ENCODE measurements at regions not wholly inside any gene's neighbourhood (a gene's known extent, or its start where the extent isn't known, plus 50 kb on each side); places are given as distances from the start of the nearest gene placed in this dataset.
"Not testable (repeated sequence)": the region's sequence is repeated elsewhere in the genome, so short reads cannot be mapped to it uniquely, and the experiment has no call there.

GRCh38 chr10:125407557-125407956, 247.2 kb upstream of the CTBP2 start:
- Histone ChIP-seq H3K27ac (ENCODE audit: low read depth, low read length, severe bottlenecking) (no peak overlapping the region), H3K4me3 (ENCODE audit: extremely low read depth, insufficient read depth, low read length, poor library complexity, severe bottlenecking) (no peak overlapping the region), H3K4me1 (ENCODE audit: control insufficient read depth, insufficient read depth, low read length, poor library complexity, severe bottlenecking) (no peaks in the 10 kb centered on the region), H3K36me3 (ENCODE audit: control insufficient read depth, insufficient read depth, low read length) (no peaks in the 10 kb centered on the region), H3K9me3 (ENCODE audit: control insufficient read depth, low read length) (no peaks in the 10 kb centered on the region)
- WGBS, 2 experiments (ENCODE audit: insufficient coverage in 2 of 2) = 86 to 100% methylated on average over 1 of the region's 1 CpG

- no peaks in the 10 kb centered on the region for H3K36me3 ChIP-seq (ENCODE audit: control insufficient read depth, insufficient read depth, low read length)
- no peak overlapping the region for H3K4me3 ChIP-seq (ENCODE audit: extremely low read depth, insufficient read depth, low read length, poor library complexity, severe bottlenecking)
- no peak overlapping the region for H3K27ac ChIP-seq (ENCODE audit: low read depth, low read length, severe bottlenecking)
- WGBS, 2 experiments (ENCODE audit: insufficient coverage in 2 of 2) = 66 to 86% methylated on average over 3 of the region's 3 CpGs
- H3K4me1 ChIP-seq (ENCODE audit: control insufficient read depth, insufficient read depth, low read length, poor library complexity, severe bottlenecking) = no peaks in the 10 kb centered on the region
- H3K9me3 ChIP-seq (ENCODE audit: control insufficient read depth, low read length) = no peaks in the 10 kb centered on the region
Measured at GRCh38 chr10:125407000-125407502, 246.7 kb upstream of the CTBP2 start.

- H3K9me3 ChIP-seq (ENCODE audit: control insufficient read depth, low read length); H3K27ac ChIP-seq (ENCODE audit: low read depth, low read length, severe bottlenecking); H3K4me1 ChIP-seq (ENCODE audit: control insufficient read depth, insufficient read depth, low read length, poor library complexity, severe bottlenecking); H3K4me3 ChIP-seq (ENCODE audit: extremely low read depth, insufficient read depth, low read length, poor library complexity, severe bottlenecking); H3K36me3 ChIP-seq (ENCODE audit: control insufficient read depth, insufficient read depth, low read length): not testable (repeated sequence)
Measured at GRCh38 chr10:125404902-125405301, 244.5 kb upstream of the CTBP2 start.

- no peaks in the 10 kb centered on the region for H3K4me1 ChIP-seq (ENCODE audit: control insufficient read depth, insufficient read depth, low read length, poor library complexity, severe bottlenecking)
- no peak overlapping the region for H3K4me3 ChIP-seq (ENCODE audit: extremely low read depth, insufficient read depth, low read length, poor library complexity, severe bottlenecking)
- no peaks in the 10 kb centered on the region for H3K36me3 ChIP-seq (ENCODE audit: control insufficient read depth, insufficient read depth, low read length)
- no peaks in the 10 kb centered on the region for H3K9me3 ChIP-seq (ENCODE audit: control insufficient read depth, low read length)
- H3K27ac ChIP-seq (ENCODE audit: low read depth, low read length, severe bottlenecking) = no peak overlapping the region
- 100% methylated on average over 2 of the region's 2 CpGs; no CpG with 5 or more reads in 1 of the 2 experiments for WGBS, 2 experiments (ENCODE audit: insufficient coverage in 2 of 2)
Measured at GRCh38 chr10:125401462-125401861, 241.1 kb upstream of the CTBP2 start.

DNA sequence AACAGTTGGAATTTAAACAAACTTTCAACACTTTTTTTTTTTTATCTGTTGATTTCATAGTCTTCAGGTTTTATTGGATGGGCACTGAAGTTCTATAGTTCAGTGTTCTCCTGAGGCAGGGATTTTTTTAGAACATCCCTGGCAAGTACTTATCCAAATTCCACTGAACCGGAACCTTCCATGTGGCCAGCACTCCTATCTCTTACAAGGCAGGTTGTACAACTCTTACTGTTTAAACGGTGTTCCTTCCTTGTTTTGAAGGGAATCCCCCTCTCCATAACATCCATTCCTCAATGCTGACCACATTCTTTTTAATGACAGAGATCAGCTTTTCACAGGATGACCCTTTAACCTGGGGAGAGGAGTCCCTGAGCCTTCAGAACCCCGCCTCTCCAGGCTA, 238.9 kb upstream of the CTBP2 start:
- Histone ChIP-seq H3K27ac (ENCODE audit: low read depth, low read length, severe bottlenecking) (no peak overlapping the region), H3K36me3 (ENCODE audit: control insufficient read depth, insufficient read depth, low read length) (no peaks in the 10 kb centered on the region), H3K4me1 (ENCODE audit: control insufficient read depth, insufficient read depth, low read length, poor library complexity, severe bottlenecking) (no peaks in the 10 kb centered on the region), H3K4me3 (ENCODE audit: extremely low read depth, insufficient read depth, low read length, poor library complexity, severe bottlenecking) (no peak overlapping the region), H3K9me3 (ENCODE audit: control insufficient read depth, low read length) (no peaks in the 10 kb centered on the region)
- WGBS, 2 experiments (ENCODE audit: insufficient coverage in 2 of 2) = 75 to 80% methylated on average over 2 of the region's 3 CpGs

- Histone ChIP-seq H3K27ac (ENCODE audit: low read depth, low read length, severe bottlenecking) (no peak overlapping the region), H3K4me3 (ENCODE audit: extremely low read depth, insufficient read depth, low read length, poor library complexity, severe bottlenecking) (no peak overlapping the region), H3K4me1 (ENCODE audit: control insufficient read depth, insufficient read depth, low read length, poor library complexity, severe bottlenecking) (no peaks in the 10 kb centered on the region), H3K36me3 (ENCODE audit: control insufficient read depth, insufficient read depth, low read length) (no peaks in the 10 kb centered on the region), H3K9me3 (ENCODE audit: control insufficient read depth, low read length) (no peaks in the 10 kb centered on the region)
- no CpG with 5 or more reads among the region's 3 CpGs for WGBS, 2 experiments (ENCODE audit: insufficient coverage in 2 of 2)
Measured at GRCh38 chr10:125398270-125398669, 237.9 kb upstream of the CTBP2 start.

GRCh38 chr10:125397608-125398007, 237.2 kb upstream of the CTBP2 start:
- Histone ChIP-seq H3K4me3 (ENCODE audit: extremely low read depth, insufficient read depth, low read length, poor library complexity, severe bottlenecking) (no peak overlapping the region), H3K36me3 (ENCODE audit: control insufficient read depth, insufficient read depth, low read length) (no peaks in the 10 kb centered on the region), H3K27ac (ENCODE audit: low read depth, low read length, severe bottlenecking) (no peak overlapping the region), H3K9me3 (ENCODE audit: control insufficient read depth, low read length) (no peaks in the 10 kb centered on the region), H3K4me1 (ENCODE audit: control insufficient read depth, insufficient read depth, low read length, poor library complexity, severe bottlenecking) (no peaks in the 10 kb centered on the region)
- WGBS, 2 experiments (ENCODE audit: insufficient coverage in 2 of 2) = 100% methylated on average over 2 of the region's 4 CpGs

- no peak overlapping the region for H3K27ac ChIP-seq (ENCODE audit: low read depth, low read length, severe bottlenecking)
- H3K36me3 ChIP-seq (ENCODE audit: control insufficient read depth, insufficient read depth, low read length) = no peaks in the 10 kb centered on the region
- no peak overlapping the region for H3K4me3 ChIP-seq (ENCODE audit: extremely low read depth, insufficient read depth, low read length, poor library complexity, severe bottlenecking)
- no peaks in the 10 kb centered on the region for H3K4me1 ChIP-seq (ENCODE audit: control insufficient read depth, insufficient read depth, low read length, poor library complexity, severe bottlenecking)
- no peaks in the 10 kb centered on the region for H3K9me3 ChIP-seq (ENCODE audit: control insufficient read depth, low read length)
Measured at GRCh38 chr10:125396676-125397075, 236.3 kb upstream of the CTBP2 start.

DNA sequence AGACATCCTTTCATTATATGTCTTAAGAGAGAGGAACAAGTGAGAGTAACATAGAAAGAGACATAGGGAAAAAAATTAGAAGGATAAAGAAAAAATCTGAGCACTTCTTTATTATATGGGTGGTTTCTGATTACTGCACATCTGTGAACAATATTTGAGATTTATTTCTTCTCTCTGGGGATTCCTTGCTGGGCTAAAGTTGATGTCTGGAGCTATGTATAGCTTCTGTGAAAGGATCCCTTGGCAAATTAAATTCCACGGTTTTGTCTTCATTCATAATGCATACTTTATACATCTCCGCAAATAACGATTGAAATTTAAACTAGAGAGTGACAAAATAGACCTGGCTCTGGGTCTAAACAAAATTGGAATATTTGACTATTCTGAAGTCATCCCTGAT, 232.2 kb upstream of the CTBP2 start:
- no CpG with 5 or more reads among the region's 3 CpGs for WGBS, 2 experiments (ENCODE audit: insufficient coverage in 2 of 2)
- peaks cover 4% of the 10 kb centered on the region for H3K9me3 ChIP-seq (ENCODE audit: control insufficient read depth, low read length)
- no peaks in the 10 kb centered on the region for H3K36me3 ChIP-seq (ENCODE audit: control insufficient read depth, insufficient read depth, low read length)
- H3K27ac ChIP-seq (ENCODE audit: low read depth, low read length, severe bottlenecking) = no peak overlapping the region
- H3K4me1 ChIP-seq (ENCODE audit: control insufficient read depth, insufficient read depth, low read length, poor library complexity, severe bottlenecking) = no peaks in the 10 kb centered on the region
- no peak overlapping the region for H3K4me3 ChIP-seq (ENCODE audit: extremely low read depth, insufficient read depth, low read length, poor library complexity, severe bottlenecking)

DNA sequence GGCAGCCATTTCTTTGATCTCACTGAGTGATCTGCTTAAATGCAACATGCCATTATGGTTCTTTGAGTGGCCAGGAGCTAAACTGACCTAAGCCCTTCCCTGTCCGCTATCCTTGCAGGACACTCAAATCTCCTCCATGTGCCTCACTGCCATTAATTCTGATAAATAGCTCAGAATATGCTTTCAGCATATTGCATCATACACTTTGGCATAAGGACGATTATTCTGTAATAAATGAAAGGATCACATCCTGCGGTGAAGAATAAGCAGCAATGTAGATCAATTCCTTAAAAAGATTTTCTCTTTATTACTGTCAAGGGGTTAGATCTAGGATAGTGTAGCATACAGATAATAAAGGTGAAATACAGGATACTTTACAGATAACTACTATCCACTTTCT, 231.8 kb upstream of the CTBP2 start:
- no peaks in the 10 kb centered on the region for H3K4me1 ChIP-seq (ENCODE audit: control insufficient read depth, insufficient read depth, low read length, poor library complexity, severe bottlenecking)
- H3K9me3 ChIP-seq (ENCODE audit: control insufficient read depth, low read length) = peaks cover 4% of the 10 kb centered on the region
- WGBS, 2 experiments (ENCODE audit: insufficient coverage in 2 of 2) = 89 to 100% methylated on average over 1 of the region's 3 CpGs
- H3K27ac ChIP-seq (ENCODE audit: low read depth, low read length, severe bottlenecking) = no peak overlapping the region
- no peaks in the 10 kb centered on the region for H3K36me3 ChIP-seq (ENCODE audit: control insufficient read depth, insufficient read depth, low read length)
- no peak overlapping the region for H3K4me3 ChIP-seq (ENCODE audit: extremely low read depth, insufficient read depth, low read length, poor library complexity, severe bottlenecking)

GRCh38 chr10:125389648-125390047, 229.3 kb upstream of the CTBP2 start:
- WGBS, 2 experiments (ENCODE audit: insufficient coverage in 2 of 2) = no CpG with 5 or more reads among the region's 1 CpG

GRCh38 chr10:125379592-125379991, 219.2 kb upstream of the CTBP2 start:
- Histone ChIP-seq H3K4me3 (ENCODE audit: extremely low read depth, insufficient read depth, low read length, poor library complexity, severe bottlenecking) (no peak overlapping the region), H3K27ac (ENCODE audit: low read depth, low read length, severe bottlenecking) (no peak overlapping the region), H3K36me3 (ENCODE audit: control insufficient read depth, insufficient read depth, low read length) (no peaks in the 10 kb centered on the region), H3K4me1 (ENCODE audit: control insufficient read depth, insufficient read depth, low read length, poor library complexity, severe bottlenecking) (no peaks in the 10 kb centered on the region), H3K9me3 (ENCODE audit: control insufficient read depth, low read length) (peaks cover 10% of the 10 kb centered on the region)
- 50 to 61% methylated on average over 2 to 3 of the region's 4 CpGs for WGBS, 2 experiments (ENCODE audit: insufficient coverage in 2 of 2)

More at GRCh38 chr10:125389648-125390047, 229.3 kb upstream of the CTBP2 start:
- no peaks in the 10 kb centered on the region for H3K36me3 ChIP-seq (ENCODE audit: control insufficient read depth, insufficient read depth, low read length)
- H3K9me3 ChIP-seq (ENCODE audit: control insufficient read depth, low read length) = peaks cover 4% of the 10 kb centered on the region
- H3K4me3 ChIP-seq (ENCODE audit: extremely low read depth, insufficient read depth, low read length, poor library complexity, severe bottlenecking) = no peak overlapping the region
- H3K27ac ChIP-seq (ENCODE audit: low read depth, low read length, severe bottlenecking) = no peak overlapping the region
- no peaks in the 10 kb centered on the region for H3K4me1 ChIP-seq (ENCODE audit: control insufficient read depth, insufficient read depth, low read length, poor library complexity, severe bottlenecking)

Data from mesodermal cell (in vitro differentiated cells).